ENCODE measurements at regions not wholly inside any gene's neighbourhood (a gene's known extent, or its start where the extent isn't known, plus 50 kb on each side); places are given as distances from the start of the nearest gene placed in this dataset.
"Not testable (repeated sequence)": the region's sequence is repeated elsewhere in the genome, so short reads cannot be mapped to it uniquely, and the experiment has no call there.

GRCh38 chr16:17936766-17937402 is 399.7 kb downstream of the NPIPA8 start:
- no peak for DNase-seq

- no peak for DNase-seq
Observed at GRCh38 chr16:17930280-17930679, 406.3 kb downstream of the NPIPA8 start.

DNA sequence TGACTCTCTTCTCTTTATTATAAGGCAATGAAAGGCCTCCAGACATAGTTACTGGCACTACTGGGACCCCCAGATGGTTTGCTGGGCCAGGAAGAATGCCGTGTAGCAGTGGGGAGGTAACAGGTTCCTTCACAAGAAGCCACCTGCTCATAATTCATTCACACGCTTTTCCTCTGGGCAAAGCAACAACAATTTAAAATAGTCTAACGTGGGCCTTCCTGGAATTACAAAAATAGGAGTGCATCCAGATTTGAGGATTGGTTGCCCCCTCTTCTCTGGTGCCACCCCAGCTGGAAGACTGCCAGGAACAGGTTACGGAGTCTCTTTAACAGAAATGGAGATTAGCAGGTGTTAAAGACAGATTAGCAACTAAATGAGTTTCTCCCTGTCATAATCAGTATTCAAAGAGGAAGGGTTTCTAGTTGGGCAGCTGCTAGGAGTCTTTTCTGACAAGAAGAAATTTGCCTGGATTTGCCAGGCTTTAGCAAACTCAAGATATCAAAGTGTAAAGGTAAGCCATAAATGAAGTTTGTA is 409.6 kb downstream of the NPIPA8 start:
- no peak for DNase-seq

- DNase-seq: no peak
Observed at GRCh38 chr16:17926461-17926860, 410.1 kb downstream of the NPIPA8 start.

- no peak for DNase-seq
Observed at GRCh38 chr16:17925761-17926160, 410.8 kb downstream of the NPIPA8 start.

- DNase-seq: no peak
Observed at GRCh38 chr16:17921357-17921978, 415.1 kb downstream of the NPIPA8 start.

GRCh38 chr16:17917316-17918019 is 419.1 kb downstream of the NPIPA8 start:
- DNase-seq: no peak

GRCh38 chr16:17915791-17916190 is 420.7 kb downstream of the NPIPA8 start:
- DNase-seq: no peak

GRCh38 chr16:17914168-17914567 is 422.4 kb downstream of the NPIPA8 start:
- no peak for DNase-seq

DNA sequence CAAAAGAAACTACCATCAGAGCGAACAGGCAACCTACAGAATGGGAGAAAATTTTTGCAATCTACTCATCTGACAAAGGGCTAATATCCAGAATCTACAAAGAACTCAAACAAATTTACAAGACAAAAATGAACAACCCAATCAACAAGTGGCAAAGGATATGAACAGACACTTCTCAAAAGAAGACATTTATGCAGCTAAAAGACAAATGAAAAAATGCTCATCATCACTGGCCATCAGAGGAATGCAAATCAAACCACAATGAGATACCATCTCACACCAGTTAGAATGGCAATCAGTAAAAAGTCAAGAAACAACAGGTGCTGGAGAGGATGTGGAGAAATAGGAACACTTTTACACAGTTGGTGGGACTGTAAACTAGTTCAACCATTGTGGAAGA is 425.0 kb downstream of the NPIPA8 start:
- DNase-seq: not testable (repeated sequence)

DNA sequence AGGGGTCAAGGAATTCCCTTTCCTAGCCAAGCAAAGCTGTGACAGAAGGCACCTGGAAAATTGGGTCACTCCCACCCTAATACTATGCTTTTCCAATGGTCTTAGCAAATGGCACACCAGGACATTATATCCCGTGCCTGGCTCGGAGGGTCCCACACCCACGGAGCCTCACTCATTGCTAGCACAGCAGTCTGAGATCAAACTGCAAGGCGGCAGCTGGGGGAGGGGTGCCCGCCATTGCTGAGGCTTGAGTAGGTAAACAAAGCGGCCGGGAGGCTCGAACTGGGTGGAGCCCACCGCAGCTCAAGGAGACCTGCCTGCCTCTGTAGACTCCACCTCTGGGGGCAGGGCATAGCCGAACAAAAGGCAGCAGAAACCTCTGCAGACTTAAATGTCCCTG is 429.9 kb downstream of the NPIPA8 start:
- DNase-seq: not testable (repeated sequence)

GRCh38 chr16:17901309-17901708 is 430.5 kb upstream of the XYLT1 start:
- DNase-seq: no peak

DNA sequence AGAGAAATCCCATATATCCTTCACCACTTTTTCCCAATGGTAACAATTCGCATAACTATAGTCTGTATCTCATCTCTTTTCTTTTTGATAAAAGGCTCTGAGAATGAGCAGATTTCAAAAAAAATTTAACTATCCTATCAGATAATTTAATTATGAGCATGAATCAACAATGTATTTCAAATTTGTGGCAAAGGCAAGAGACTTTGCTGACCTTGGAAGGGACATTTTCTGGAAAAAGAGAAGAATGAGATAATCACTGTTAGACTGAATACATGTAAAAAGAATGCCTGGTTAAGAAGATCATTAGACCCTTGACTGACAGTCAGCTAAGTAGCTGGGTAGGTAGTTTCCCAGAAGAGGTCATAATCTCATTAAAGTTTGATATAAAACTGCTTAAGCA is 428.4 kb upstream of the XYLT1 start:
- DNase-seq: no peak

GRCh38 chr16:17887963-17888362 is 417.2 kb upstream of the XYLT1 start:
- DNase-seq: no peak

DNA sequence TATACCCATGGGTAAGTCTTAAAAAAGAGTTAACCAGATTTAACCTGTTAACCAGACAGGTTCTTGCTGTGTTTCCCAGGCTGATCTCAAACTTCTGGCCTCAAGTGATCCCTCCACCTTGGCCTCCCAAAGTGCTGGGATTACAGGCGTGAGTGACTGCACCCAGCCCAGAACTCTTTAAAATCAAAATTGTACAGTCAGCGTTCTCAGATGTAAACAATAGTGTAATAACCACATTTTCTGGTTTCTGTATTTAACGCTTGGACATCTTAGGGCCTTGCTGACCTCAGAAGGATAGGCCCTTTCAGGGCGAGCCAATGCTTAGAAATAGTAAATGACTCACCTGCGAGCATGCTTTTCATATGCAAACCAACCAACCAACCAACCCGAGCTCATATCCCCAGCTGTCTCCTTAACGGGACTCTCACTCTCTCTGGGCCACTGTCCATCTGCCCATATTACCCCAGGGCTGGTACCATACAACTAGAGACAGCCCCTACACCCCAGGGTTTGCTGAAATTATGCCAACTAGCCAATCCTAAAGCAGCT is 415.0 kb upstream of the XYLT1 start:
- no peak for DNase-seq

DNA sequence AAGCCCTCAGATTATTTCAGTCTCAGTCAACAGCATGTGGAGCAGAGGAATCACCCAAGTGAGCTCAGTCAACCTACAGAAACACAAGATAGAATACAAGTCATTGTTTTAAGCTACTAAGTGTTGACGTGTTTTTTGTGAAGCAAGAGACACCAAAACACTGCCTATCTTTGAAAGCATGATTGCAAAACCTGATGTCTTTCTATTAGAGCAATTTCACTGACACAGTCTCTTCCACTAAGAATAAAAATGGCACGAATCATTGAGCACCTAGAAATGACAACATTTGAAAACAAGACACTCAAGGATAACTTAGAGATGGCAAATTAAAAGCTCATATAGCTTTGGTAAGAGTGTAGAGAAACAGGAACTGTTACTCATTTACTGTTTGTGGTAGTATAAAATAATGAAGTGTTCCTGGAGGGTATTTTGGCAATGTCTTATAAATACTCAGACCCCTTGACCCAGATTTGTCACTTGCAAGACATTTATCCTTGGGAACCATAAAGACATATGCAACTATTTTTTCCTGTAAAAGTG is 407.1 kb upstream of the XYLT1 start:
- DNase-seq: no peak

DNA sequence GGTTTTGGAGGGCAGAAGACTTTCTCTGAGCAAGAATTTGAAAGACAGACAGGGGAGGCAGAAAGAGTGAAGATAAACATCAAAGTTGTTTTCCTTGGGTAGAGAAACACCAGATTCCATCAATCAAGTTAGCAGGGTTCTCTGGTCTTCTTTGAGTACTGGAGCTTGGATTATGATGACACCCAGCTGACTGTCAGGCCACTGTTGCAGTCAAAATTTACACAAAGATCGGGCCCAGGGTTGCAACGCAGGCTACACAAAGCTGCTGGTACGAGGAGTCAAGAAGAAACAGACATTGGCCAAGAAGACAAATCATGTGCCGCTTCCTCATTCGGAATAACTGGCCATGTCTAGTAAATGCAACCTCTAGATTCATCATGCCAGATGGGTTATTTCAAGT is 396.2 kb upstream of the XYLT1 start:
- DNase-seq: no peak

DNA sequence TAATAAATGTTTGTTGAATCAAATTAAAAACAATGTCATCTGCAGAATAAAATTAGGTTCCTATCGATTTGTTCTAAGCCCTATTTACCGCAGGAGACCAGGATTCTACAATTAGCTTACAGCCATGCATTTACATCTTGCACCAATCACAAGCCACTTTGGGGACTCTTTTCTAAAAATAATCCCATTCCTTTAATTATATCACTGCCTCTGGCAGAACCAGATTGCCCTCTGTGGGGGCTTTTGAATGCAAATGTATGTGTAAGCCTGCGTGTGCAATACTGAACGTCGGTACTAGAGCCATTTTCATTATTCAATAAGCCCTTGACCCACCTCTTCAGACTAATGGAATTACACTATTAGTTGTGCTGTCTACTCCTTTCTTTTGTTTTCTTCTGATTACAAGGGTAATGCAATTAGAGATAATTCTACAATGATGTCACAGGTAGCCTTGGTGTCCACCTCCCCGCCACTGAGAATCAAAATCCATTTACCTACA is 391.3 kb upstream of the XYLT1 start:
- no peak for DNase-seq

GRCh38 chr16:17858061-17858460 is 387.3 kb upstream of the XYLT1 start:
- DNase-seq: no peak

GRCh38 chr16:17853958-17854357 is 383.2 kb upstream of the XYLT1 start:
- no peak for DNase-seq

DNA sequence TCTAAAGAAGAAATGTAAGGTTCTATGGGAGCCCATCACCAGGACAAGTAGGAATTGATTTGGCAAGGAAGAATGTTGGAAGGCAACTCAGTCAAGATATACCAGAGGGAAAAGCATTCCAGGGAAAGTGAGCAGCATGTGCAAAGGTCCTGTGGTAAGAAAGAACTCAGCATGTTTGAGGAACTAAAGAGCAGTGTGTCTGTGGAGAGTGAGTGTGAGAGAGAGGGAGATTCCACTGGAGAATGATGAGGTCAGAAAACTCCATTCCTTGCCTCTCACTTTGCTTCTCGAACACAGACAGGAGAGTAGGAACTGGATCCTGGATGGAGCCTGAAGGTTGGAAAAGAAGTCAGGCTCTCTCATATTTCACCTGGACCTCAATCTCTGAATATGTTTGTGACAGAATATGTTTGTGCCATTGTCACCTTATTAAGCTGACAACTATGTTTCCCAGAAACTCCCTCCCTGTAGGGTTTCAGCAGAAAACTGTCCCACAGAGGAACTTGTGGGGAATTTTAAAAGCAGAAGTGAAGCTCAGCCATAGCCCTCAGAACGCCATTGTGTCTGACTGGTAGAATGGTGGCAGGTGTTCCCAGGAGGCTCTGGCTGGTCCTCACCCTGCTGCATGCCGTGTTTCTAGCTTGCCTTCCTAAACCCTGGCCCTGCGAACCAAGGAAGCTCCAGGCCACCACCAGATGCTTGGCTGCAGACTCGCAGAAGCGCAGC is 382.4 kb upstream of the XYLT1 start:
- DNase-seq: no peak

DNA sequence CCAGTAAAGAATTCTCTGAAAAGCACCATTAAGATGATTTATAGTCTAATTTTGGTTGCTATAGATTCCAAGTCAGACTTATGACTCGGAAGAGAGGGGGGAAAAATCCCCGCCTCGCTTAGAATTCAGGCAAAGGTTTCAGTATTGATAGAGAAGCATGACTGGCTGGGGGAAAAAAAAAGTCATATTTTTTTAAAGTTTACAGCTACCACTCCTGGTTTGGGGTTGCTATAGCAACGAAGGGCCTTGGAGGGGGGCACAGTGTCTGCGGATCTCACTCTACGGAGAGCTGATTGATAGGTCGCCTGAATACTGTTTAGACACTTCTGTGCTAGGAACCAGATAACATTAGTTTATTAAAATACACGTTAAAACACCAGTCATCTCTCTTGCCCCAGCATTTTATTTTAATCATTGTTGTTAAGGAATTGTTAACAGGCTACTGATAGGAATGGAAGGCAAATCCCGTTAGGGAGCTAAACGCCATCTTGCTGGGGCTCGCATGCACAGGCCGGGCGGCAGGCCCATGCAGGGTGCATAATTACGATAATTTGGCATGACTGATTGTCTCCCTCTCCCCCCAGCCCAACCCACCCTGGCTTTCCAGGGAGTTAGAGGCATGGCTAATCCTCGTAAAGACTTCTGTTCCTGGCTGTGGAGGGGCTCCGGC is 380.0 kb upstream of the XYLT1 start:
- no peak for DNase-seq

Measured in fibroblast of skin of right quadriceps (primary cell).